ENCODE measurements at regions not wholly inside any gene's neighbourhood (a gene's known extent, or its start where the extent isn't known, plus 50 kb on each side); places are given as distances from the start of the nearest gene placed in this dataset.
A peak's percentile ranks its signal among the peaks of the same experiment; 100 is the strongest.

- no peak for DNase-seq
Measured at GRCh38 chr4:128349921-128350320, 62.3 kb upstream of the PGRMC2 start.

GRCh38 chr4:128347930-128348660 is 60.5 kb upstream of the PGRMC2 start:
- DNase-seq, result no peak

- no peak for DNase-seq
Measured at GRCh38 chr4:128347175-128347868, 59.7 kb upstream of the PGRMC2 start.

- no peak for DNase-seq
Measured at GRCh38 chr4:128346054-128346716, 58.6 kb upstream of the PGRMC2 start.

- no peak for DNase-seq
Measured at GRCh38 chr4:128345650-128346049, 58.0 kb upstream of the PGRMC2 start.

GRCh38 chr4:128342762-128343161 is 55.1 kb upstream of the PGRMC2 start:
- DNase-seq, result no peak

GRCh38 chr4:128341634-128342033 is 54.0 kb upstream of the PGRMC2 start:
- DNase-seq, result no peak

GRCh38 chr4:128338634-128339355 is 51.2 kb upstream of the PGRMC2 start:
- peak; percentile 60 for DNase-seq

- no peak for DNase-seq
Measured at GRCh38 chr4:128337863-128338262, 50.2 kb upstream of the PGRMC2 start.
